Progenitor cell of endocrine pancreas (in vitro differentiated cells): ENCODE measurements at regions not wholly inside any gene's neighbourhood (a gene's known extent, or its start where the extent isn't known, plus 50 kb on each side); places are given as distances from the start of the nearest gene placed in this dataset.

ENCODE experiments used
- DNase-seq: peaks from one replicate; pipeline ENCODE4 v3.0.0; 2021; ENCODE audit warnings: low spot score; ENCODE audit not compliant: unreplicated experiment
- H3K27ac Mint-ChIP-seq: 2 replicates; pipeline ENCODE4 v1.8.0; 2021; ENCODE audit warnings: mild to moderate bottlenecking, moderate library complexity, mixed read lengths
- H3K27me3 Mint-ChIP-seq: 2 replicates; pipeline ENCODE4 v1.8.0; 2021; ENCODE audit warnings: mixed read lengths
- H3K36me3 Mint-ChIP-seq: 2 replicates; pipeline ENCODE4 v1.8.0; 2022; ENCODE audit warnings: mixed read lengths; ENCODE audit not compliant: insufficient read depth
- H3K4me1 Mint-ChIP-seq: 2 replicates; pipeline ENCODE4 v1.8.0; 2021; ENCODE audit warnings: low read depth, mixed read lengths
- H3K4me3 Mint-ChIP-seq: 2 replicates; pipeline ENCODE4 v1.8.0; 2021; ENCODE audit warnings: low read depth, mild to moderate bottlenecking, moderate library complexity, mixed read lengths
- H3K9me3 Mint-ChIP-seq: 2 replicates; pipeline ENCODE4 v1.8.0; 2021; ENCODE audit warnings: low read depth, mixed read lengths
- CTCF ChIP-seq: fragments of 200-600 bp; sonication (generic); IDR thresholded peaks from one replicate; pipeline ENCODE4 v1.5.0; 2021; ENCODE audit warnings: antibody characterized with exemption, mild to moderate bottlenecking; ENCODE audit not compliant: unreplicated experiment

GRCh38 chr3:159894386-159894785, 94.2 kb upstream of the IL12A start:
- Mint-ChIP-seq H3K27me3 (no peaks in the 10 kb centered on the region), H3K36me3 (no peaks in the 10 kb centered on the region), H3K9me3 (no peaks in the 10 kb centered on the region), H3K4me3 (no peak overlapping the region), H3K4me1 (no peaks in the 10 kb centered on the region), H3K27ac (no peak overlapping the region)
- DNase-seq = no peak
- TF ChIP-seq CTCF = no peak

GRCh38 chr3:159895430-159895829, 93.2 kb upstream of the IL12A start:
- Mint-ChIP-seq H3K9me3 (no peaks in the 10 kb centered on the region), H3K4me3 (no peak overlapping the region)

GRCh38 chr3:159896543-159896942, 92.1 kb upstream of the IL12A start:
- Mint-ChIP-seq H3K36me3 (no peaks in the 10 kb centered on the region), H3K4me1 (no peaks in the 10 kb centered on the region), H3K4me3 (no peak overlapping the region), H3K27ac (no peak overlapping the region), H3K27me3 (no peaks in the 10 kb centered on the region), H3K9me3 (no peaks in the 10 kb centered on the region)
- no peak for DNase-seq
- TF ChIP-seq CTCF = no peak

More at GRCh38 chr3:159895430-159895829, 93.2 kb upstream of the IL12A start:
- DNase-seq = no peak
- no peaks in the 10 kb centered on the region for H3K4me1 Mint-ChIP-seq
- no peak for TF ChIP-seq CTCF
- H3K27ac Mint-ChIP-seq = no peak overlapping the region
- no peaks in the 10 kb centered on the region for H3K36me3 Mint-ChIP-seq
- H3K27me3 Mint-ChIP-seq = no peaks in the 10 kb centered on the region

GRCh38 chr3:159897331-159898075, 91.1 kb upstream of the IL12A start:
- TF ChIP-seq CTCF = no peak
- H3K27ac Mint-ChIP-seq = no peak overlapping the region
- H3K4me3 Mint-ChIP-seq = no peak overlapping the region
- no peak for DNase-seq
- no peaks in the 10 kb centered on the region for H3K27me3 Mint-ChIP-seq
- H3K9me3 Mint-ChIP-seq = no peaks in the 10 kb centered on the region
- no peaks in the 10 kb centered on the region for H3K4me1 Mint-ChIP-seq
- no peaks in the 10 kb centered on the region for H3K36me3 Mint-ChIP-seq

GRCh38 chr3:159898147-159898546, 90.5 kb upstream of the IL12A start:
- Mint-ChIP-seq H3K27me3 (no peaks in the 10 kb centered on the region), H3K27ac (no peak overlapping the region)

More at GRCh38 chr3:159898147-159898546, 90.5 kb upstream of the IL12A start:
- no peaks in the 10 kb centered on the region for H3K36me3 Mint-ChIP-seq
- no peaks in the 10 kb centered on the region for H3K9me3 Mint-ChIP-seq
- DNase-seq = no peak
- H3K4me1 Mint-ChIP-seq = no peaks in the 10 kb centered on the region
- TF ChIP-seq CTCF = no peak
- no peak overlapping the region for H3K4me3 Mint-ChIP-seq
